Keratinocyte (primary cell): ENCODE measurements at regions not wholly inside any gene's neighbourhood (a gene's known extent, or its start where the extent isn't known, plus 50 kb on each side); places are given as distances from the start of the nearest gene placed in this dataset.
"Not testable (repeated sequence)": the region's sequence is repeated elsewhere in the genome, so short reads cannot be mapped to it uniquely, and the experiment has no call there.

ENCODE experiments used
- DNase-seq: peaks from one replicate; pipeline ENCODE4 v3.0.0-alpha.2; 2011; ENCODE audit warnings: low read depth, missing footprints, low spot score
- FAIRE-seq: peaks from 2 replicates; lab custom pipeline; 2011; peaks lifted over from hg19 to GRCh38; lab: Jason Lieb, UNC
- H2AFZ ChIP-seq: 2 replicates; pipeline ENCODE4 v1.6.0; 2012; ENCODE audit warnings: low read length, control low read depth, inconsistent platforms; ENCODE audit not compliant: control insufficient read depth
- H3K27ac ChIP-seq: 2 replicates; pipeline ENCODE4 v1.5.1; 2011; ENCODE audit warnings: low read length; ENCODE audit not compliant: control insufficient read depth, insufficient read depth
- H3K27me3 ChIP-seq: 3 replicates; pipeline ENCODE4 v1.6.0; 2011; ENCODE audit warnings: low read length; ENCODE audit not compliant: control insufficient read depth, insufficient read depth; ENCODE audit errors: extremely low read depth
- H3K36me3 ChIP-seq, 2 experiments: 2 replicates in 1 of 2; 3 replicates in 1 of 2; pipeline ENCODE4 v1.5.1; 2011; ENCODE audit warnings: low read length in 2 of 2, mild to moderate bottlenecking in 1 of 2; ENCODE audit not compliant: control insufficient read depth in 2 of 2, insufficient read depth in 2 of 2; ENCODE audit errors: extremely low read depth in 1 of 2
- H3K4me1 ChIP-seq: 3 replicates; pipeline ENCODE4 v1.5.1; 2011; ENCODE audit warnings: low read length; ENCODE audit not compliant: control insufficient read depth, insufficient read depth; ENCODE audit errors: extremely low read depth
- H3K4me2 ChIP-seq: 3 replicates; pipeline ENCODE4 v1.6.0; 2011; ENCODE audit warnings: low read depth, low read length; ENCODE audit not compliant: control insufficient read depth, insufficient read depth; ENCODE audit errors: extremely low read depth
- H3K4me3 ChIP-seq, 3 experiments: fragments of 200-600 bp in 1 of 3; sonication (generic) in 1 of 3; 2 replicates in 2 of 3; 3 replicates in 1 of 3; pipeline ENCODE4 v1.5.1; 2011 to 2016; ENCODE audit warnings: low read length in 3 of 3, mild to moderate bottlenecking in 3 of 3, control low read depth in 2 of 3, inconsistent platforms in 1 of 3, low read depth in 1 of 3, mixed read lengths in 1 of 3, mixed run types in 1 of 3, moderate library complexity in 1 of 3; ENCODE audit not compliant: control insufficient read depth in 2 of 3, insufficient read depth in 2 of 3; ENCODE audit errors: extremely low read depth in 1 of 3
- H3K79me2 ChIP-seq: 2 replicates; pipeline ENCODE4 v1.6.0; 2012; ENCODE audit warnings: low read length; ENCODE audit not compliant: control insufficient read depth, insufficient read depth
- H3K9ac ChIP-seq: 3 replicates; pipeline ENCODE4 v1.6.0; 2011; ENCODE audit warnings: low read length; ENCODE audit not compliant: control insufficient read depth, insufficient read depth; ENCODE audit errors: extremely low read depth
- H3K9me1 ChIP-seq: 3 replicates; pipeline ENCODE4 v1.6.0; 2011; ENCODE audit warnings: low read length; ENCODE audit not compliant: control insufficient read depth, insufficient read depth; ENCODE audit errors: extremely low read depth
- H3K9me3 ChIP-seq: 2 replicates; pipeline ENCODE4 v1.5.1; 2012; ENCODE audit warnings: low read depth, low read length; ENCODE audit not compliant: control insufficient read depth
- H4K20me1 ChIP-seq: 3 replicates; pipeline ENCODE4 v1.6.0; 2011; ENCODE audit warnings: low read length; ENCODE audit not compliant: control insufficient read depth, insufficient read depth; ENCODE audit errors: extremely low read depth
- EZH2 ChIP-seq: IDR thresholded peaks from one replicate; pipeline ENCODE4 v1.6.1; 2012; ENCODE audit warnings: inconsistent platforms, mild to moderate bottlenecking, low read length, moderate library complexity
- dilution Hi-C: fragments of 300-500 bp; cut with MboI; formaldehyde crosslinking; loops from one replicate; pipeline ENCODE4 v1.7.0; 2020; ENCODE audit warnings: low sequenced_read_pairs; ENCODE audit not compliant: extremely low pct_ligation_motif_present
- TF ChIP-seq, protein P1 (sequence below), 3 experiments: IDR thresholded peaks in 1 of 3; conservative IDR thresholded peaks in 1 of 3; optimal IDR thresholded peaks in 1 of 3; 2 replicates in 2 of 3; 3 replicates in 1 of 3; pipeline versions ENCODE3 to v1.5.1; 2011; ENCODE audit warnings: low read length in 3 of 3, mild to moderate bottlenecking in 3 of 3, moderate library complexity in 2 of 3, control low read depth in 1 of 3, inconsistent platforms in 1 of 3; ENCODE audit not compliant: insufficient read depth in 2 of 3; ENCODE audit errors: extremely low read depth in 1 of 3

DNA sequence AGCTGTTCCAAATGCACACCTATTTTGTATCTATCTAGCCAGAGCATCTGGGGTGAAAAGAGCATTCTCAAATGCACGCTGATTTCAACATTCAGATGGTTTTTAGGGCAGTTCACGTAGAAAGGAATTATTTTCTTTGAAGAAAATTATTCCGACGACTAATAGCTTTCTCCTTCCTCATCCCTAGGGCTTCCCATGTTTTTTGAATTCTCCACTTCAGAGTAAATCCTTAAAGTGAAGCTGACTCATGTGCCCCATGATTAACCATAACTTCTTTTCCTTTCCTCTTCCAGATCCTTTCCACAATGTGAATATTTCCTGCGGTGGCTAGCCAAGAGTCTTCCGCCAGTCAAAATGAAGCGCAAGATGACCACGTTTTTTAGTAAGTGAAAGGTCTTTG is 86.7 kb upstream of the PDHA1 start:
- dilution Hi-C loops = no loop called here
- Histone ChIP-seq H3K4me3 (no peak overlapping the region), H3K27me3 (no peaks in the 10 kb centered on the region), H3K79me2 (no peaks in the 10 kb centered on the region), H3K4me2 (no peak overlapping the region), H3K9ac (no peak overlapping the region), H3K27ac (no peak overlapping the region), H2AFZ (no peak overlapping the region), H3K9me1 (no peaks in the 10 kb centered on the region), H3K4me1 (no peaks in the 10 kb centered on the region), H3K36me3 (no peaks in the 10 kb centered on the region), H4K20me1 (no peaks in the 10 kb centered on the region), H3K9me3 (no peaks in the 10 kb centered on the region)
- no peak for DNase-seq
- FAIRE-seq = no peak
- no peak for TF ChIP-seq EZH2
- TF ChIP-seq, protein P1, sequence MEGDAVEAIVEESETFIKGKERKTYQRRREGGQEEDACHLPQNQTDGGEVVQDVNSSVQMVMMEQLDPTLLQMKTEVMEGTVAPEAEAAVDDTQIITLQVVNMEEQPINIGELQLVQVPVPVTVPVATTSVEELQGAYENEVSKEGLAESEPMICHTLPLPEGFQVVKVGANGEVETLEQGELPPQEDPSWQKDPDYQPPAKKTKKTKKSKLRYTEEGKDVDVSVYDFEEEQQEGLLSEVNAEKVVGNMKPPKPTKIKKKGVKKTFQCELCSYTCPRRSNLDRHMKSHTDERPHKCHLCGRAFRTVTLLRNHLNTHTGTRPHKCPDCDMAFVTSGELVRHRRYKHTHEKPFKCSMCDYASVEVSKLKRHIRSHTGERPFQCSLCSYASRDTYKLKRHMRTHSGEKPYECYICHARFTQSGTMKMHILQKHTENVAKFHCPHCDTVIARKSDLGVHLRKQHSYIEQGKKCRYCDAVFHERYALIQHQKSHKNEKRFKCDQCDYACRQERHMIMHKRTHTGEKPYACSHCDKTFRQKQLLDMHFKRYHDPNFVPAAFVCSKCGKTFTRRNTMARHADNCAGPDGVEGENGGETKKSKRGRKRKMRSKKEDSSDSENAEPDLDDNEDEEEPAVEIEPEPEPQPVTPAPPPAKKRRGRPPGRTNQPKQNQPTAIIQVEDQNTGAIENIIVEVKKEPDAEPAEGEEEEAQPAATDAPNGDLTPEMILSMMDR (optimal IDR thresholded peaks at IDR 0.05 in 1 of 3, IDR thresholded peaks at IDR 0.05 in 1 of 3, conservative IDR thresholded peaks at IDR 0.05 in 1 of 3; ENCODE audit: extremely low read depth in 1 of 3, insufficient read depth in 2 of 3, low read length in 3 of 3) = no peak

DNA sequence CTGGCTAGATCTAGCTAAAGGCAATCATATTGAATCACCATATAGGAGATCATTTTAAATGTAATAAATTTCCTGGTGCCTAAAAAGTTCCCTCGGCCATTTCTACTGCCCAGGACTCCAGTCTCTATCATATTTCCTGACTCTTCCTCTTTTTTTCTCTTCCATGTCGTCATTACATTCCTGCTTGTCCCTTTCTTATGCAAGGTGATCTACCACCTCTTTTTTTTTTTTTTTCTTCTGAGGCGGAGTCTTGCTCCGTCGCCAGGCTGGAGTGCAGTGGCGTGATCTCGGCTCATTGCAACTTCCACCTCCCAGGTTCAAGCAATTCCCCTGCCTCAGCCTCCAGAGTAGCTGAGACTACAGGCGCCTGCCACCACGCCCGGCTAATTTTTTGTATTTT is 82.7 kb upstream of the PDHA1 start:
- H3K79me2 ChIP-seq, H3K9me3 ChIP-seq, H3K9me1 ChIP-seq, H4K20me1 ChIP-seq, H3K27ac ChIP-seq, DNase-seq, H2AFZ ChIP-seq, H3K27me3 ChIP-seq, FAIRE-seq, H3K4me3 ChIP-seq, H3K36me3 ChIP-seq, H3K4me1 ChIP-seq, H3K9ac ChIP-seq, dilution Hi-C loops, H3K4me2 ChIP-seq: not testable (repeated sequence)

DNA sequence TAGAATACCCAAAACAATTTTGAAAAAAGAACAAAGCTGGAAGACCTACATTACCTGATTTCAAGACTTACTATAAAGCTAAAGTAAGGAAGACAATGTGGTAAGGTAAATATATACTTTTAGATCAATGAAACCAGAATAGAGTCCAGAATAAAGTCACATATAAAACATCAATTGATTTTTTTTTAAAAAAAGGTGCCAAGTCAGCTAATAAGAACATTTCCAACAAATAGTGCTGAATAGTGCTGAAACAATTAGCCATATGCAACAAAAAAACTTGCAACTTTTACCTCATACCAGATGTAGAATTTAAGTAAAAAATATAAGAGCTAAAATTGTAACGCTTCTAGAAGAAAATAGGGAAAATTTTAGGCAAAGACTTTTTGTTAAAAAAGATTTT is 73.0 kb upstream of the PDHA1 start:
- H3K9me3 ChIP-seq = no peaks in the 10 kb centered on the region
- dilution Hi-C loops = no loop called here
- no peak for TF ChIP-seq EZH2
- TF ChIP-seq, protein P1 (optimal IDR thresholded peaks at IDR 0.05 in 1 of 3, IDR thresholded peaks at IDR 0.05 in 1 of 3, conservative IDR thresholded peaks at IDR 0.05 in 1 of 3; ENCODE audit: extremely low read depth in 1 of 3, insufficient read depth in 2 of 3, low read length in 3 of 3) = no peak
- H3K4me2 ChIP-seq = no peak overlapping the region
- no peaks in the 10 kb centered on the region for H3K27me3 ChIP-seq
- no peak overlapping the region for H3K4me3 ChIP-seq
- H4K20me1 ChIP-seq = no peaks in the 10 kb centered on the region
- FAIRE-seq = no peak
- H3K9me1 ChIP-seq = no peaks in the 10 kb centered on the region
- DNase-seq = no peak
- H3K27ac ChIP-seq = no peak overlapping the region
- H3K9ac ChIP-seq = no peak overlapping the region
- H3K4me1 ChIP-seq = no peaks in the 10 kb centered on the region
- no peaks in the 10 kb centered on the region for H3K79me2 ChIP-seq
- no peaks in the 10 kb centered on the region for H3K36me3 ChIP-seq
- no peak overlapping the region for H2AFZ ChIP-seq
